ENCODE measurements at regions not wholly inside any gene's neighbourhood (a gene's known extent, or its start where the extent isn't known, plus 50 kb on each side); places are given as distances from the start of the nearest gene placed in this dataset.

DNA sequence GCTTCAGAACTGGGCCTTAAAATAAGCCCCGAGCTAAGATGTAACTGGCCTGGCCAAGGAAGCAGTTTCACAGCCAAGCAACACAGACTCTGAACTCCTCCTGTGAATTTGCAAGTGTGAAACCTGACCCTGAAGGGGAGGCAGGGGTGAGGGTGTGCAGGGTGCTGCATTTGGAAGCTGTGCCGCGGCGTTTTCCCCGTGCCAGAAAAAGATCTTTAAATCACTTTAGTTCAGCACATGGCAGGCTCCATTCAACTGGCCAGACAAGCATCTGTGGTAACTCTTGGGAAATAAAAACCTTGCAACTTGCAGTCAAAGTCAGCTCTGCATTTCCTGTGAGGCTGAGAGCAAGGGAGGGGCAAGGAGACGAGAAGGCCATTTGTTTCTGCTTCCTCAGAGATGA lies 209.3 kb upstream of the SOX11 start:
- TF ChIP-seq EZH2 (IDR thresholded peaks at IDR 0.05; ENCODE audit: borderline replicate concordance, control insufficient read depth, low read depth, low read length) (no peak), EP300 (IDR thresholded peaks at IDR 0.05; ENCODE audit: borderline replicate concordance in 1 of 2, control insufficient read depth in 1 of 2, low read depth in 2 of 2, low read length in 2 of 2) (no peak), ZZZ3 (IDR thresholded peaks at IDR 0.05; ENCODE audit: control insufficient read depth, insufficient read length, low read depth) (no peak), TAF1 (IDR thresholded peaks at IDR 0.05; ENCODE audit: borderline replicate concordance, low read depth, low read length) (no peak), MEF2B (IDR thresholded peaks at IDR 0.05; ENCODE audit: partially characterized antibody, poor library complexity, severe bottlenecking) (no peak), RFX5 (IDR thresholded peaks at IDR 0.05; ENCODE audit: low read depth, low read length) (no peak), ZNF274 (IDR thresholded peaks at IDR 0.05; ENCODE audit: insufficient read depth, insufficient read length) (no peak), MYC (IDR thresholded peaks at IDR 0.05; ENCODE audit: insufficient read depth, insufficient read length, insufficient replicate concordance, low read length, severe bottlenecking) (no peak), JUND (IDR thresholded peaks at IDR 0.05; ENCODE audit: low read depth, low read length) (no peak), BCL11A (IDR thresholded peaks at IDR 0.05; ENCODE audit: low read depth, low read length) (no peak)
- TF ChIP-seq, protein P1, sequence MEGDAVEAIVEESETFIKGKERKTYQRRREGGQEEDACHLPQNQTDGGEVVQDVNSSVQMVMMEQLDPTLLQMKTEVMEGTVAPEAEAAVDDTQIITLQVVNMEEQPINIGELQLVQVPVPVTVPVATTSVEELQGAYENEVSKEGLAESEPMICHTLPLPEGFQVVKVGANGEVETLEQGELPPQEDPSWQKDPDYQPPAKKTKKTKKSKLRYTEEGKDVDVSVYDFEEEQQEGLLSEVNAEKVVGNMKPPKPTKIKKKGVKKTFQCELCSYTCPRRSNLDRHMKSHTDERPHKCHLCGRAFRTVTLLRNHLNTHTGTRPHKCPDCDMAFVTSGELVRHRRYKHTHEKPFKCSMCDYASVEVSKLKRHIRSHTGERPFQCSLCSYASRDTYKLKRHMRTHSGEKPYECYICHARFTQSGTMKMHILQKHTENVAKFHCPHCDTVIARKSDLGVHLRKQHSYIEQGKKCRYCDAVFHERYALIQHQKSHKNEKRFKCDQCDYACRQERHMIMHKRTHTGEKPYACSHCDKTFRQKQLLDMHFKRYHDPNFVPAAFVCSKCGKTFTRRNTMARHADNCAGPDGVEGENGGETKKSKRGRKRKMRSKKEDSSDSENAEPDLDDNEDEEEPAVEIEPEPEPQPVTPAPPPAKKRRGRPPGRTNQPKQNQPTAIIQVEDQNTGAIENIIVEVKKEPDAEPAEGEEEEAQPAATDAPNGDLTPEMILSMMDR (IDR thresholded peaks at IDR 0.05 in 2 of 3, conservative IDR thresholded peaks at IDR 0.05 in 1 of 3; ENCODE audit: control insufficient read depth in 2 of 3, extremely low read depth in 1 of 3, insufficient read depth in 1 of 3, low read depth in 3 of 3, low read length in 3 of 3), result no peak
- TF ChIP-seq, protein P2, sequence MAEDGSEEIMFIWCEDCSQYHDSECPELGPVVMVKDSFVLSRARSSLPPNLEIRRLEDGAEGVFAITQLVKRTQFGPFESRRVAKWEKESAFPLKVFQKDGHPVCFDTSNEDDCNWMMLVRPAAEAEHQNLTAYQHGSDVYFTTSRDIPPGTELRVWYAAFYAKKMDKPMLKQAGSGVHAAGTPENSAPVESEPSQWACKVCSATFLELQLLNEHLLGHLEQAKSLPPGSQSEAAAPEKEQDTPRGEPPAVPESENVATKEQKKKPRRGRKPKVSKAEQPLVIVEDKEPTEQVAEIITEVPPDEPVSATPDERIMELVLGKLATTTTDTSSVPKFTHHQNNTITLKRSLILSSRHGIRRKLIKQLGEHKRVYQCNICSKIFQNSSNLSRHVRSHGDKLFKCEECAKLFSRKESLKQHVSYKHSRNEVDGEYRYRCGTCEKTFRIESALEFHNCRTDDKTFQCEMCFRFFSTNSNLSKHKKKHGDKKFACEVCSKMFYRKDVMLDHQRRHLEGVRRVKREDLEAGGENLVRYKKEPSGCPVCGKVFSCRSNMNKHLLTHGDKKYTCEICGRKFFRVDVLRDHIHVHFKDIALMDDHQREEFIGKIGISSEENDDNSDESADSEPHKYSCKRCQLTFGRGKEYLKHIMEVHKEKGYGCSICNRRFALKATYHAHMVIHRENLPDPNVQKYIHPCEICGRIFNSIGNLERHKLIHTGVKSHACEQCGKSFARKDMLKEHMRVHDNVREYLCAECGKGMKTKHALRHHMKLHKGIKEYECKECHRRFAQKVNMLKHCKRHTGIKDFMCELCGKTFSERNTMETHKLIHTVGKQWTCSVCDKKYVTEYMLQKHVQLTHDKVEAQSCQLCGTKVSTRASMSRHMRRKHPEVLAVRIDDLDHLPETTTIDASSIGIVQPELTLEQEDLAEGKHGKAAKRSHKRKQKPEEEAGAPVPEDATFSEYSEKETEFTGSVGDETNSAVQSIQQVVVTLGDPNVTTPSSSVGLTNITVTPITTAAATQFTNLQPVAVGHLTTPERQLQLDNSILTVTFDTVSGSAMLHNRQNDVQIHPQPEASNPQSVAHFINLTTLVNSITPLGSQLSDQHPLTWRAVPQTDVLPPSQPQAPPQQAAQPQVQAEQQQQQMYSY (CRISPR knock-in tag; IDR thresholded peaks at IDR 0.05), result no peak

All from GM12878 (cell line).